ENCODE measurements at regions not wholly inside any gene's neighbourhood (a gene's known extent, or its start where the extent isn't known, plus 50 kb on each side); places are given as distances from the start of the nearest gene placed in this dataset.
"Not testable (repeated sequence)": the region's sequence is repeated elsewhere in the genome, so short reads cannot be mapped to it uniquely, and the experiment has no call there.

DNA sequence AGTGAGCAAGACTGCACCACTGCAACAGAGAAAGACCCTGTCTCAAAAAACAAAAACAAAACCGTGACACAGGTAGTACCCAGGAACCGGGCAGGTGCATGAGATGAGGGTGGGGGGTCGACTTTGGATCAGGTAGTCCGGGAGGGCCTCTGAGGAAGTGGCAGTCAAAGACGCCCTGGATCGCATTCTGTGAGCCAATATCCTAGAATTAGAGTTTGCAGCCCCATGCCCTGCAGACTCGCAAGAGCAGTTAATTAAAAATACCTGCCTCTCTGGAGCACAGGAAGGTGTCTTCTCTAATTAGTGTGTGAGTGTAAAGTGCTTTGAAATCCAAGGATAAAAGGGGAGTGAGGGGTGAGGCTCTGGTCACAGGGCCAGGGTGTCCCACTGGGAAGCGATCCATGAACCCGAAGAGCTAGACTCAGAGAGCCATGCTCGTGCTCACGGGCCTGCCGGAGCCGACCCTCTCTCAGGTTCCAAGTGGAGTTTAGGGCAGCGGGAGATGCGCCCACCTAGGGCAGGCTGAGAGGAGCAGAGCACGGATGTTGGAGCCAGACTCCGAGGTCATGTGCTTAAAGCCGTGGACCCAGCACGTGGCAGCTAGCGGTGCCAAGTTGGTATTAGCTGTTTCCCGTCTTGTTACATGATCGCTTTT, 74.7 kb upstream of the PTPN1 start:
- no peak for DNase-seq

DNA sequence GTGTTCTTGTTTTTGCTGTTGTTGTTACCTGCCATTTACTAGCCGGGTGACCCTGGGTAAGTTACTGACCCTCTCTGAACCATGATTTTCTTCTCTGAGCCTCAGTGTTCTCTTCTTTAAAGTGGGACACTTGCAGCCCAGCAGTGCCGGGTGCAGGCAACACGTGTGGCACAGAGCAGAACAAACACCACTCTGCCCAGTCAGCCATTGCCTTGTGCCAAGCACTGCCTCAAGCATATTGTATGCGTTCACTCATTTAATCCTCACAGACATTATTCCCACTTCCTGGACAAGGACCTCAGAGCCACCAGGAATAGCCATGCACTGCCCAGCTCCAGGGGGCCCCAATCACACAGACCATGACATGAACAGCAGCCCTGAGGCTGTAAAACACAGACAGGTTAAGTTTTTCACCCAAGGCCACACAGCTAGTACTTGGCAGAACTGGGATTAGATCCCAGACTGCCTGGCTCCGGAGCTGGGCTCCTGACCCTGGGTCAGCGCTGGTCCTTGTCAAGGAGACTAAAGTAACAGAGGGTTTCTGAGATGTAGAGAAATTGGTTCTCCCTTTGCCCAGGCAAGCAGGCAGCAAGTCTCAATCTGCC, 74.0 kb upstream of the PTPN1 start:
- no peak for DNase-seq

DNA sequence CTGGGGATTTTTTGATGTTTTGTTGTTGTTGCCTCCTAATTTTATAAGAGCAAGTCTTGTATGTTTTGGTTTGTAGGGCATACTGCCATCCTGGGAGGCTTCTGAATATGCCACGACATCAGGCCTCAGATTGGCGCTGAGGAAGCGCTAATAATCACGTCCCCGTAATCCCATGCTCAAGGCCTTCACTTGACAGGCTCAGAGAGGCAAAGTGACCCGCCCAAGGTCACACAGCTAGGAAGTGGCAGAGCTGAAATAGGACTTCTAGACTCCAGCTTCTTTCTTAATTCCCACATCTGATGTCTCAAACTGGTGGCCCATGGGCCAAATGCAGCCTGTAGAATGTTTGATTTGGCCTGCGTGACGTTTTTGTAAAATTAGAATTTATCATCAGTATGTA, 73.5 kb upstream of the PTPN1 start:
- DNase-seq: no peak

DNA sequence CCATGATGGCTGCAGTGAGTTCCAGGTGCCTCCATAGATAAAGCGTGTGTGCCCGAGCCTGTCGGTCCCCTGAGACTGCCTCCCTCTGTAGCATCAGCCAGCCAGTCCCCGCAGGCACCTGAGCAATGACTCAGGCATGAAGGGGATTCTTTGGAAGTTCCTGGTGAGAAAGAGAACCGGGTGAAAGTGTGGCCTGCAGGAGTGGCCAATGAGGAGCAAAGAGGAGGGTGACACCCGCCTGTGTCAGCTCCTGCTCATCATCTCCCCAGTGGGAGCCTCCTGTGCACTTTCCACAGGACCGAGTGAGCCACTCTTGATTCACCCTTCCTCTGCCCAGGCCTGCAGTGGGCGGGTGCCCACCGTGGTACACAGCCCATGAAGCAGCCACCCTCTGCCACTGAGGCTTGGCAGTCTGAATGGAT, 71.2 kb upstream of the PTPN1 start:
- DNase-seq: no peak

GRCh38 chr20:50439539-50440453, 70.4 kb upstream of the PTPN1 start:
- no peak for DNase-seq

- DNase-seq: no peak
Measured at GRCh38 chr20:50442512-50442911, 67.7 kb upstream of the PTPN1 start.

GRCh38 chr20:50445354-50446151, 64.6 kb upstream of the PTPN1 start:
- DNase-seq: no peak

GRCh38 chr20:50446351-50447101, 63.7 kb upstream of the PTPN1 start:
- no peak for DNase-seq

DNA sequence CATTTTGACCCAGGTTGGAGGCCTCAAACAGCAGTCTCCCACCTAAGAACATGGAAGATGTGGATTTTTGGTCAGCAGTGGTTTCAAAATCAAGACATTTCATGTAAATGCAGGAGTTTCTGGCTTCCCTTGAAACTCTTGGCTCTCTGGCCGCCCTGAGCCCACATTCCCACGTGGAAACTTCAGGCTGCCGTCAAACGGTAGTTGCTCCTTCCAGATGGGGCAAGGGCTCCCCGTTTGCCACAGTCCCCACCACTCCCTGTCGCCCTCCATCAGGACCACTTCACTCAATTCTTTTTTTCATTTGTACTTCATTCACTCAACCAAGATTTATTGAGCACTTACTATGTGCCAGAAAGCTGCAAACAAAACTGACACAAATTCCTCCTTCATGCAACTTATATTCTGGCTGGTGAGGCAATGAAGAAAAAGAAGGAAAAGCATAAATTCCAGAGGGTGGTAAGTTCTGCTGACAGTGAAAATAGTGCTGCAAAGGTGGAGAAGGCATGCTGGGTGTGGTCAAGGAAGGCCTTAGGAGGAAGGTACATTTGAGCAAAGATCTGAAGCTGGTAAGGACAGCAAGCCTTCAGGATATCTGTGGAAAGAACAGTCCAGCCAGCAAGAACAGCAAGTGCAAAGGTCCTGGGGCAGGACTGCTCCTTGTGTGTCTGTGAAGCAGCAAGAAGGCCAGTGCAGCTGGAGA, 62.9 kb upstream of the PTPN1 start:
- DNase-seq: no peak

DNA sequence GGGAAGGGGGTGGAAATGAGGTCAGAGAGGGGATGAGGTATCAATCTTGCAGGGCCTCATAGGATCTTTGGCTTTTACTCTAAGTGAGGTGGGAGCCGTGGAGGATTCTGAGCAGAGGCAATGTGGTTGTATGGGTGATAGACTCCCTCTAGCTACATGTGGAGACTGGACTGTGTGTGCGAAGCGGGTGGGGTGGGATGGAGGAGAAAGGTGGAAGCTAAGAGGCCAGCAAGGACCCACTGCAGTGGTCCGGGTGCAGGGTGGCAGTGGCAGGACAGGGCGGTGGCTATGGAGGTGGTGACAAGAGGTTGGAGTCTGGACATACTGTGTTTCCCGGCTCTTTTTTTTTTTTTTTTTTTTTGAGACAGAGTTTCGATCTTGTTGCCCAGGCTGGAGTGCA, 62.4 kb upstream of the PTPN1 start:
- DNase-seq: no peak

GRCh38 chr20:50448625-50449403, 61.4 kb upstream of the PTPN1 start:
- DNase-seq: not testable (repeated sequence)

DNA sequence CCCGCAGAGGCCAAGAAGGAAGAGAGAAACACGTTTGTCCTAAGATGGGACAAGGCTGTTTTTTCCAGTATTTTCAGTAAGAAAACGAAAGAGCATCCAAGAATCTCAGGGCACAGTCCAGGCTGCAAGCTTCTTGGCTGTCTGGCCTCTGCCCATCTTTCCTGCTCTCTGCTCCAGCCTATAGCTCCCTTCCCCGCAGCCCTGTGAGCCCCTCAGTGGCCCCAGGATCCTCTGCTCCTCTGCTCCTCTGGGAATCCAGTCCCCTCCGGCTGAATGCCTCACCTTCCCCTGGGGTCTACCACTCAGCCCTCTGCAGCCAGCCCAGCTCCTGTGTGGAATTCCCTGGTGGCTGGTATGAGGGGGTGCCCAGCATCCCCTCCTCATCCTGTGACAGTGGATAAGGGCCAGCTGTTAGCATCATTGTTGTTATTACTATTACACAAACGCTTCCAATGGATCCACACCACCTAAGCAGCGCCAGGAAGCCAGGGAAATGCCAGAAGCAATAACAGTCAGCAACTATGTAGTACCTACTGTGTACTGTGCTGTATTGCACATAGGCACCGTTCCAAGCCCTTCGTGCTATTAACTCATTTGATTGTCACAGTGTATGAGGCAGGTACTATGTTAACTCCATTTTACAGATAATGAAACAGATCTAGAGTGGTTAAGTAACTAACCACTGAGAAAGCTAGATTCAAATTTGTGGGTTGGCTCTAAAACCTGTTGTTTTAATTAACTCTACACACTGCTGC, 60.3 kb upstream of the PTPN1 start:
- DNase-seq: peak; percentile 2

GRCh38 chr20:50450493-50450826, 59.7 kb upstream of the PTPN1 start:
- DNase-seq: no peak

GRCh38 chr20:50450881-50451752, 59.1 kb upstream of the PTPN1 start:
- no peak for DNase-seq

GRCh38 chr20:50451792-50452425, 58.3 kb upstream of the PTPN1 start:
- DNase-seq: not testable (repeated sequence)

GRCh38 chr20:50453533-50454244, 56.5 kb upstream of the PTPN1 start:
- no peak for DNase-seq

DNA sequence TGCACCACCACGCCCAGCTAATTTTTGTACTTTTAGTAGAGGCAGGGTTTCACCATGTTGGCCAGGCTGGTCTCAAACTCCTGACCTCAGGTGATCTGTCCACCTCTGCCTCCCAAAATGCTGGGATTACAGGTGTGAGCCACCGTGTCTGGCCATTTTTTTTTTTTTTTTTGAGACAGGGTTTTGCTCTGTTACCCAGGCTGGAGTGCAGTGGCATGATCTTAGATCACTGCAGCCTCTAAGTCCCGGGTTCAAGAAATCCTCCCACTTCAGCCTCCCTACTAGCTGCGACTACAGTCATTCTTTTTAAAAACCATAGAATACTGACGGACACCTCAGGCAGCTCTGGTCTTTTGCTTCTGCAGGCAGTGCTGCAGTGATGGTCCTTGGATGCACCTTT, 54.9 kb upstream of the PTPN1 start:
- DNase-seq: not testable (repeated sequence)
